AG04449 (cell line): ENCODE measurements at regions not wholly inside any gene's neighbourhood (a gene's known extent, or its start where the extent isn't known, plus 50 kb on each side); places are given as distances from the start of the nearest gene placed in this dataset.

Experiments
- CTCF ChIA-PET: fragments of 350-600 bp; formaldehyde crosslinking; extraction: SDS; loops from one replicate; lab custom pipeline; 2021; ENCODE audit warnings: antibody characterized with exemption; lab: Yijun Ruan, JAX
- POLR2A ChIA-PET: fragments of 400-600, 350-600 bp; formaldehyde crosslinking; extraction: SDS; loops from one replicate; lab custom pipeline; 2020; ENCODE audit warnings: antibody characterized with exemption, inconsistent platforms; lab: Yijun Ruan, JAX
- DNase-seq: peaks from one replicate; pipeline ENCODE4 v3.0.0-alpha.2; 2010; ENCODE audit warnings: low read depth, low spot score
- H3K4me3 ChIP-seq: 2 replicates; pipeline ENCODE4 v1.5.1; 2011; ENCODE audit warnings: low read depth, mild to moderate bottlenecking, control low read depth, low read length
- CTCF ChIP-seq: IDR thresholded peaks from one replicate; pipeline ENCODE4 v1.5.1; 2011; ENCODE audit warnings: mild to moderate bottlenecking, moderate library complexity, low read length, control low read depth, inconsistent platforms; ENCODE audit not compliant: insufficient read depth; ENCODE audit errors: missing control alignments

- no peak overlapping the region for H3K4me3 ChIP-seq
- ChIA-PET POLR2A (no interaction called here), CTCF (no interaction called here)
- no peak for TF ChIP-seq CTCF
- no peak for DNase-seq
Observed at GRCh38 chr19:28244966-28245365, 968.0 kb downstream of the UQCRFS1 start.

- DNase-seq: no peak
- H3K4me3 ChIP-seq: no peak overlapping the region
- ChIA-PET CTCF (no interaction called here), POLR2A (no interaction called here)
- TF ChIP-seq CTCF: no peak
Observed at GRCh38 chr19:28242317-28242927, 970.5 kb downstream of the UQCRFS1 start.

- no peak for TF ChIP-seq CTCF
- DNase-seq: no peak
- ChIA-PET POLR2A (no interaction called here), CTCF (no interaction called here)
- no peak overlapping the region for H3K4me3 ChIP-seq
Observed at GRCh38 chr19:28239270-28239669, 973.7 kb downstream of the UQCRFS1 start.

- TF ChIP-seq CTCF: no peak
- CTCF ChIA-PET: no interaction called here
- POLR2A ChIA-PET: no interaction called here
- H3K4me3 ChIP-seq: no peak overlapping the region
- no peak for DNase-seq
Observed at GRCh38 chr19:28238270-28238820, 974.6 kb downstream of the UQCRFS1 start.

- no peak for TF ChIP-seq CTCF
- no peak overlapping the region for H3K4me3 ChIP-seq
- DNase-seq: no peak
- ChIA-PET POLR2A (no interaction called here), CTCF (no interaction called here)
Observed at GRCh38 chr19:28235606-28236125, 977.3 kb downstream of the UQCRFS1 start.

GRCh38 chr19:28234637-28235036 is 978.3 kb downstream of the UQCRFS1 start:
- CTCF ChIA-PET: no interaction called here
- H3K4me3 ChIP-seq: no peak overlapping the region
- POLR2A ChIA-PET: no interaction called here
- DNase-seq: no peak
- no peak for TF ChIP-seq CTCF
